ENCODE measurements at regions not wholly inside any gene's neighbourhood (a gene's known extent, or its start where the extent isn't known, plus 50 kb on each side); places are given as distances from the start of the nearest gene placed in this dataset.

- Mint-ChIP-seq H3K4me1 (no peaks in the 10 kb centered on the region), H3K9me3 (no peaks in the 10 kb centered on the region), H3K4me3 (no peak overlapping the region), H3K27ac (no peak overlapping the region), H3K36me3 (no peaks in the 10 kb centered on the region), H3K27me3 (no peaks in the 10 kb centered on the region)
- DNase-seq, result no peak
- POLR2A ChIA-PET, result no interaction called here
- no peak for ATAC-seq (ENCODE audit: low read depth)
These were observed 405.4 kb upstream of the CPEB2 start for GRCh38 chr4:14596904-14597303.

GRCh38 chr4:14602206-14602605, 400.1 kb upstream of the CPEB2 start:
- Mint-ChIP-seq H3K36me3 (no peaks in the 10 kb centered on the region), H3K27ac (no peak overlapping the region), H3K27me3 (no peaks in the 10 kb centered on the region), H3K9me3 (no peaks in the 10 kb centered on the region), H3K4me3 (no peak overlapping the region), H3K4me1 (no peaks in the 10 kb centered on the region)
- no peak for ATAC-seq (ENCODE audit: low read depth)
- POLR2A ChIA-PET, result no interaction called here
- no peak for DNase-seq

- H3K27ac Mint-ChIP-seq, result no peak overlapping the region
- POLR2A ChIA-PET, result no interaction called here
- no peaks in the 10 kb centered on the region for H3K9me3 Mint-ChIP-seq
- no peak for DNase-seq
- H3K4me3 Mint-ChIP-seq, result no peak overlapping the region
- no peaks in the 10 kb centered on the region for H3K36me3 Mint-ChIP-seq
- ATAC-seq (ENCODE audit: low read depth), result no peak
- no peaks in the 10 kb centered on the region for H3K4me1 Mint-ChIP-seq
- no peaks in the 10 kb centered on the region for H3K27me3 Mint-ChIP-seq
These were observed 395.3 kb upstream of the CPEB2 start for GRCh38 chr4:14607001-14607400.

GRCh38 chr4:14607578-14607977, 394.7 kb upstream of the CPEB2 start:
- H3K4me1 Mint-ChIP-seq, result no peaks in the 10 kb centered on the region
- ATAC-seq (ENCODE audit: low read depth) (no peak), DNase-seq (no peak)
- H3K36me3 Mint-ChIP-seq, result no peaks in the 10 kb centered on the region
- POLR2A ChIA-PET, result no interaction called here
- no peak overlapping the region for H3K27ac Mint-ChIP-seq
- H3K9me3 Mint-ChIP-seq, result no peaks in the 10 kb centered on the region
- H3K4me3 Mint-ChIP-seq, result no peak overlapping the region
- no peaks in the 10 kb centered on the region for H3K27me3 Mint-ChIP-seq

- ATAC-seq (ENCODE audit: low read depth), result no peak
- H3K4me1 Mint-ChIP-seq, result no peaks in the 10 kb centered on the region
- H3K9me3 Mint-ChIP-seq, result no peaks in the 10 kb centered on the region
- no peaks in the 10 kb centered on the region for H3K36me3 Mint-ChIP-seq
- no peak overlapping the region for H3K4me3 Mint-ChIP-seq
- no peaks in the 10 kb centered on the region for H3K27me3 Mint-ChIP-seq
- no peak for DNase-seq
- H3K27ac Mint-ChIP-seq, result no peak overlapping the region
- POLR2A ChIA-PET, result no interaction called here
These were observed 393.7 kb upstream of the CPEB2 start for GRCh38 chr4:14608630-14609029.

GRCh38 chr4:14614840-14615239, 387.4 kb upstream of the CPEB2 start:
- DNase-seq, result no peak
- H3K4me1 Mint-ChIP-seq, result no peaks in the 10 kb centered on the region
- ATAC-seq (ENCODE audit: low read depth), result no peak
- H3K36me3 Mint-ChIP-seq, result no peaks in the 10 kb centered on the region
- H3K27ac Mint-ChIP-seq, result no peak overlapping the region
- H3K4me3 Mint-ChIP-seq, result no peak overlapping the region
- POLR2A ChIA-PET, result no interaction called here
- no peaks in the 10 kb centered on the region for H3K27me3 Mint-ChIP-seq
- no peaks in the 10 kb centered on the region for H3K9me3 Mint-ChIP-seq

GRCh38 chr4:14615671-14616070, 386.6 kb upstream of the CPEB2 start:
- no peak for DNase-seq
- Mint-ChIP-seq H3K9me3 (no peaks in the 10 kb centered on the region), H3K36me3 (no peaks in the 10 kb centered on the region), H3K27me3 (no peaks in the 10 kb centered on the region), H3K27ac (no peak overlapping the region), H3K4me1 (no peaks in the 10 kb centered on the region), H3K4me3 (no peak overlapping the region)
- POLR2A ChIA-PET, result no interaction called here
- no peak for ATAC-seq (ENCODE audit: low read depth)

GRCh38 chr4:14620567-14621141, 381.6 kb upstream of the CPEB2 start:
- no peaks in the 10 kb centered on the region for H3K36me3 Mint-ChIP-seq
- H3K27me3 Mint-ChIP-seq, result no peaks in the 10 kb centered on the region
- POLR2A ChIA-PET, result no interaction called here
- H3K4me1 Mint-ChIP-seq, result no peaks in the 10 kb centered on the region
- H3K9me3 Mint-ChIP-seq, result no peaks in the 10 kb centered on the region
- H3K4me3 Mint-ChIP-seq, result no peak overlapping the region
- H3K27ac Mint-ChIP-seq, result no peak overlapping the region
- DNase-seq (no peak), ATAC-seq (ENCODE audit: low read depth) (no peak)

GRCh38 chr4:14621731-14622463, 380.4 kb upstream of the CPEB2 start:
- POLR2A ChIA-PET, result no interaction called here
- DNase-seq, result no peak

GRCh38 chr4:14627038-14627437, 375.2 kb upstream of the CPEB2 start:
- no peak overlapping the region for H3K4me3 Mint-ChIP-seq
- H3K27me3 Mint-ChIP-seq, result no peaks in the 10 kb centered on the region
- DNase-seq (no peak), ATAC-seq (ENCODE audit: low read depth) (no peak)
- no peaks in the 10 kb centered on the region for H3K4me1 Mint-ChIP-seq
- no peak overlapping the region for H3K27ac Mint-ChIP-seq
- POLR2A ChIA-PET, result no interaction called here
- H3K9me3 Mint-ChIP-seq, result no peaks in the 10 kb centered on the region
- H3K36me3 Mint-ChIP-seq, result no peaks in the 10 kb centered on the region

More at GRCh38 chr4:14621731-14622463, 380.4 kb upstream of the CPEB2 start:
- H3K27me3 Mint-ChIP-seq, result no peaks in the 10 kb centered on the region
- no peaks in the 10 kb centered on the region for H3K4me1 Mint-ChIP-seq
- no peak overlapping the region for H3K27ac Mint-ChIP-seq
- H3K9me3 Mint-ChIP-seq, result no peaks in the 10 kb centered on the region
- no peaks in the 10 kb centered on the region for H3K36me3 Mint-ChIP-seq
- ATAC-seq (ENCODE audit: low read depth), result no peak
- H3K4me3 Mint-ChIP-seq, result no peak overlapping the region

GRCh38 chr4:14631806-14632440, 370.4 kb upstream of the CPEB2 start:
- POLR2A ChIA-PET, result no interaction called here
- no peaks in the 10 kb centered on the region for H3K4me1 Mint-ChIP-seq
- no peaks in the 10 kb centered on the region for H3K9me3 Mint-ChIP-seq
- no peaks in the 10 kb centered on the region for H3K27me3 Mint-ChIP-seq
- ATAC-seq (ENCODE audit: low read depth) (no peak), DNase-seq (no peak)
- no peak overlapping the region for H3K27ac Mint-ChIP-seq
- no peak overlapping the region for H3K4me3 Mint-ChIP-seq
- H3K36me3 Mint-ChIP-seq, result no peaks in the 10 kb centered on the region

GRCh38 chr4:14636563-14636962, 365.7 kb upstream of the CPEB2 start:
- H3K27ac Mint-ChIP-seq, result no peak overlapping the region
- peaks cover 3% of the 10 kb centered on the region for H3K27me3 Mint-ChIP-seq
- POLR2A ChIA-PET, result no interaction called here
- H3K4me3 Mint-ChIP-seq, result no peak overlapping the region
- no peaks in the 10 kb centered on the region for H3K4me1 Mint-ChIP-seq
- ATAC-seq (ENCODE audit: low read depth) (no peak), DNase-seq (no peak)
- H3K36me3 Mint-ChIP-seq, result no peaks in the 10 kb centered on the region
- no peaks in the 10 kb centered on the region for H3K9me3 Mint-ChIP-seq

GRCh38 chr4:14640476-14640875, 361.8 kb upstream of the CPEB2 start:
- Mint-ChIP-seq H3K9me3 (no peaks in the 10 kb centered on the region), H3K4me1 (no peaks in the 10 kb centered on the region), H3K27ac (no peak overlapping the region), H3K27me3 (peaks cover 3% of the 10 kb centered on the region), H3K4me3 (no peak overlapping the region), H3K36me3 (no peaks in the 10 kb centered on the region)
- DNase-seq (no peak), ATAC-seq (ENCODE audit: low read depth) (no peak)
- POLR2A ChIA-PET, result no interaction called here

- no peaks in the 10 kb centered on the region for H3K9me3 Mint-ChIP-seq
- DNase-seq (no peak), ATAC-seq (ENCODE audit: low read depth) (no peak)
- no peak overlapping the region for H3K27ac Mint-ChIP-seq
- peaks cover 3% of the 10 kb centered on the region for H3K27me3 Mint-ChIP-seq
- no peaks in the 10 kb centered on the region for H3K36me3 Mint-ChIP-seq
- POLR2A ChIA-PET, result no interaction called here
- no peak overlapping the region for H3K4me3 Mint-ChIP-seq
- H3K4me1 Mint-ChIP-seq, result no peaks in the 10 kb centered on the region
These were observed 360.4 kb upstream of the CPEB2 start for GRCh38 chr4:14641871-14642270.
